Left hindlimb (tissue), 1 donor: ENCODE measurements at regions not wholly inside any gene's neighbourhood (a gene's known extent, or its start where the extent isn't known, plus 50 kb on each side); places are given as distances from the start of the nearest gene placed in this dataset.

Experiments used
- DNase-seq: peaks from one replicate; pipeline ENCODE4 v3.0.0-alpha.2; 2018

DNA sequence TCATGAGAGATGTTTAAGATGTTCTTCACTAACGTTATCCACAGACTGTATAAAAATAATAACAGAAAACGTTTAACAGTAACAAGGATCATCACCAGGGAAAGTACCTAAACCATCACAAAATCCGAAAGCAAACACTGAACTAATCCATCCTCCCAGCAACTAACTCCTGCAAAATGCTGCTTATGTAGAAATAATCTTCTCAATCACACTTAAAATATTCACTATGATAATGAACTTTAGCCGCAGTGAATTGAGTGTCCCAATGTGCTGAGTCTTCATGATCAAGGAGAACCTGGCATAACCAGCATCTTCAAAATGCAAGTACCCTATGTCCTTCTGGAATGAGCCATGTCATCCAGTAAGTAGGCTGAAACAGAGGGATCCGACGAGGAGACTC is 166.1 kb downstream of the LTN1 start:
- DNase-seq, result no peak

DNA sequence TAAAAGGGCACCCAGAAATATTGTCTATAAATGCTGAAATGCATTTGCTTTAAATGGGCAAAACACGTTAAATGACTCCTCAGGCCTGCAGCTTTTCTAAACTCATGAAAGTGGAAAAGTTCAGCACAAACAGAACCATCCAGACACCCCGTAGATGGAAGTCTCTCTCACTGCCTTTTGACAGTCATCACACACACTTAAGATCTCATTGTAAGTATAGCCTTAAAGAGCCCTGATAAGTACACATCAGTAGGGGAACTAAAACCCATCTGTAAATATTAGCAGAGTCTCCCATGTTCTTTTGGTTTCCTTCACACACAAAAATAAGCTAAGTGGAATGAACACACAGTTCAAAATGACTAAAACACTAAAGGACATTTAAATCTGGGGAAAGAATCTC is 166.7 kb downstream of the LTN1 start:
- no peak for DNase-seq

DNA sequence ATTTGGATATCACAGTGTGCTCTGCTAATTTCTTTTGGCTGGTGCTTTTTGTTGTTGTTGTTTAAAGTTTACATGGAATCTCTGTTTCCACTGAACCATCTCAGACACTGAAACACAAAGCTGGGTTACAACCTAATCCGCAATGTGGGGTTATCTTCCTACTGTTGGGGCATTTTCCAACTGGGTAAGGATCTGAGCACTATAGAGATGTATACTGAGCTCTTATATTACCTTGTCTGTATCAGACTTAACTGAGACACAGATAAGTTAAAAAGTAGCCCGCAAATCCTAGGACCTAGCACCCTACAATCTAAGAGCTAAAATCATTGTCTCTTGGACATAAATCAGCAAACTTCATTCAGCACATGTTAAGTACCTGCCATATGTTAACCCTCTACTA is 169.2 kb downstream of the LTN1 start:
- no peak for DNase-seq

- no peak for DNase-seq
These were observed 170.0 kb downstream of the LTN1 start for GRCh38 chr21:28822486-28823335.

DNA sequence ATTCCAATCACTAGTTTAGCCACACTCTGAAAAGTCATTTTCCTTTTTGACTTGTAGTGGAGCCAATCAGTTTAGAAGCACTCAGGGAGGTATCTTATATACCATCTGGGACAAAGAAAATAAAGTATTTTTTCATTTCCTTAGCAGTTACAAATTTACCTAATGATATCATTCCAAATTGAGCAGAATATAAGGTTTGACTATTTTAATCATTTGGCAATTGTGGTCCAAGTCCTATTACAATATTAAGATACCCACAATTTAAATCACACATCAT is 170.6 kb downstream of the LTN1 start:
- no peak for DNase-seq

DNA sequence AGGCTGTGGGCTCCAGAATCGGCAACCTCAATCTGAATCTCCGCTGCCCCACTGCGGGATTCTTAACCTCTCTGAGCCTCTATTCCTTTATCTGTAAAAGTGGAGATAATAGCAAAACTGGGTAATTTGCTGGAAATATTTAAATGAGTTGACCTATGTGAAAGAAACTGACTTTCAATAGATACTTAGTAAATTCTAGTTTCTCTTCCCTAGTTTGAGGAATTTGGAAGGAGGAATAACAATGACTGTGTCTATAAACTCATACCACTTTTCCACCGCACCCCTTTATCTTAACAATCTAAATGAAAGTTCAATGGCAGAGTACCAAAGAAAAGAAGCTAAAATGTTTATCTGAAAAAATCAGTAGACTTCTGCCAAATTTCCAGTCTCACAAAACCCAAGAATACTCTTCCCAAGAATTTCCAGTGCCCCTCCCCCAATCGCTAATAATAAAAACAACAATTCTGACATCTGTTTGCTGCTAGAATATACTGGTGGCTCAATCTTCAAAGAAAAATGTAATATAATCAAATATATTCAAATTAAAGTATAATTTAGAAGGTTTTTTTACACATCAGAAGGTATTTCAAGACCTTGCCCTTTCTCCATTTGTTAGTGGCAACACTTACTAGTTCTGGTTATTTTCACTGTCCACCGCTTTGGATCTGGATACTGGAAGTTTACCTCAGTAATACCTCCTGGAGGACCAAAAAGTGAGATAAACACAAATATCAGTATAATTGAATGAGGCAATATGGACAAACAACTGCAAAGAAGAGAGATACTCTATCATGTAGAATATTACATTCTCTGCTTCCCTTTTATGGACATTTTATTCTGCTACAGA is 171.2 kb downstream of the LTN1 start:
- DNase-seq, result no peak

DNA sequence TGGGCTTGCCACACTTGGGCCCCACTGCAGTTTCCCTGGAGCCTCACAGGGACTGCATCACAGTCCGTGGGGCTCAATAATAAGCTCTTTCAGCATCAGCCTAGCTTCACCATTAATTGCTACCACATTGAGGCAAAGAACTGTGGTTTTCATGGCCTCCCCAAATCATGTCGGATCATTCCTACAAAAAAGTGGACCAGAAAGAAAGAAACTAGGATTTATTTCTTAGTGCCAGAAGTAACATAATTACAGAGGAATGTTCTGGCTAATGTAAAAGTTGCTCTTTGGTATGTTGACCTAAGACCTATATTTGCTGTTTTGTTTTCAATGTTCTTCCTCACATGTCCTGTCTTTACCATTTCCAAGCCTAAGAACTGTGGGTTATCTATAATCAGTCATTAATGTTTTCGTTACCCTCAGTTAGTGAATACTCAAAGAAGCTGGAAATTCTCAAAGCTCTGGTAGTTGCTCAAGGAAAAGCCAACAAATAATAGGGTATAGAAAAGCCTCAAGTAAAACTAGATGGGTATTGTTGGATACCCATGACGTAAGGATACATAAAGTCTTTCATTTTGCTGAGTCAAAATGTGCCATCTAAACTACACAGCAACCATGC is 173.9 kb downstream of the LTN1 start:
- peak; percentile 49 for DNase-seq

DNA sequence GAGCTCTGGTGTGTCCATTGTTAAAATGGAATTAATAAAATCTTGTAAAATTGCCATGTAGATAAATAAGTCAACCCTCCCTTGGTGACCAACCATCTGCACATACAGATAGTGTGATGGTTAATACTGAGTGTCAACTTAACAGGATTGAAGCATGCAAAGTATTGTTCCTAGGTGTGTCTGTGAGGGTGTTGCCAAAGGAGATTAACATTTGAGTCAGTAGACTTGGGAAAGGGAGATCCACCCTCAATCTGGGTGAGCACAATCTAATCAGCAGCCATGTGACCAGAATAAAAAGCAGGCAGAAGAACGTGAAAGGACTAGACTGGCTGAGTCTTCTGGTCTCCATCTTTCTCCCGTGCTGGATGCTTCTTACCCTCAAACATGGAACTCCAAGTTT is 174.8 kb downstream of the LTN1 start:
- DNase-seq, result no peak

DNA sequence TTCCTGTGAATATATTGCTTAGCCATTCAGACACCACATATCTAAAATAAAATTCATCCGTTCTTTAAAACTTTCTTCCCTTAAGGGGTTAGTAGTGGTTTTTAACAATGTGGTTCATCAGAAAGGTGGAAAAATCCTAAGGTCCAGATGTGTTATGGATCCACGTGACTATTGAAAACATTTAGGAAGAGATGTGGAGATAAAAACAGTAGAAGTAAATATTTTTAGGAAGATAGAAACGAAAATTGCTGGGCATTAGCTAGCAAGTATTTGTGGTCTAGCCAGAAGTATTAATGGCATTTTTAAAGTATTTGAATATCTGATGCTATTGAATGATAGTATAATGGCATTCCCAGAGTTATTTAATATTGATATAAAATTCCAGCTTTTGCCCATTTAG is 180.8 kb downstream of the LTN1 start:
- no peak for DNase-seq

DNA sequence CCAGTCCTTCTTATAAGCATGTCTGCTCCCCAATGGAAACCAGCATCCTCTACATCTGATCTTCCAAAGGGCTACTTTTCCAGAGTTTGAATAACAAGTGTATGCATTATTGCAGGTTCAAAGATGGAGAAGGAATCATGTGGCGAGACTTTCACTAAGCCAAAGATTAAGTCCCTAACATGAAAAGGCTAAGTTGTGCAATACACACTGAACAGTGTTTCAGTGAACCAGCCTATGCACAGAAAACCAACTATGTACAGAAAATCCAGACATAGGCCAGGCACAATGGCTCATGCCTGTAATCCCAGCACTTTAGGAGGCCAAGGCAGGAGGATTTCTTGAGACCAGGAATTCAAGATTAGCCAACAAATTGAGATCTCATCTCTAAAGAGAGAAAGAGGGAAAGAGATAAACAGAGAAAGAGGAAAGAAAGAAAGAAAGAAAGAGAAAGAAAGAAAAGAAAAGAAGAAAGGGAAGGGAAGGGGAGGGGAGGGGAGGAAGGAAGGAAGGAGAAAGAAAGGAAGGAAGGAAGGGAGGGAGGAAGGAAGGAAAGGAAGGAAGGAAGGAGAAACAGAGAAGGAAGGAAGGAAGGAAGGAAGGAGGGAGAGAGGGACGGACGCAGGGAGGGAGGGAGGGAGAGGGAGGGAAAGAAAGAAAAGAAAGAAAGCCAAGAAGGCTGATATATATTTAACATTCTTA is 181.7 kb downstream of the LTN1 start:
- no peak for DNase-seq

DNA sequence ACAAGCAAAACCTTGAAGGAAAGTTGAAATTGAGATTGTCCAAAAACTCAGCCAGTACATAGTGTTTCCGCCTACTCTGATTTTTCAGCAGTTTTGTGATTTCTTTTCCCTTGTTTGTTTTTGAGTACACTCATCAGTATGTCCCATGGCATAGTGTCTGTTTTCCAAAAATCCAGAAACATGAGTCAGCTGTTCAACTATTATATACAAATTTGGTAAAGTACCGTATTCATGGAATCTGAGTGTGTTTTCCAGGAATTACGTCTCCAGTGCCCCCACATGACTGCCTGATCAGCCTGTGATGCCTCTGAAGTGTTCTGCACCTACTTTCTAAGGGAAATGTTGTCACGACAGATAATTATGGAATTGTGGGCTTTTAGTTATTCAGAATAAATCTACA is 186.8 kb downstream of the LTN1 start:
- no peak for DNase-seq

GRCh38 chr21:28804089-28804670 is 188.5 kb downstream of the LTN1 start:
- no peak for DNase-seq

DNA sequence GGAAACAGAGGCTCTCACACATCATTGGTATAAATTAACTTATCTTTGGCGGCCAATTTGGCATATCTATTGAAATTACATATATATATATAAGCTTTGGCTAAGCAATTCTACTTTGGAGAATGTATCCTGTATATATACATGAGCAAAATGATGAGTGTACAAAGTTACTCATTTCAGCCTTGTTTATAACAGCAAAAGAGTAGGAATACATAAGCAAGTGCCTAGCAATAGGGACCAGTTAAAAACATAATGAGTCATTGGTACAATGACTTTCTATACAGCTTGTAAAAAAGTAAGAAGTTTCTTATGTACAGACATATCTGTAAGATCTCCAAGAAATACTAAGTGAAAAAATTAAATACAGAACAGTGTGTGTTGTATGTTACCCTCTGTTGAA is 190.8 kb downstream of the LTN1 start:
- DNase-seq, result no peak

GRCh38 chr21:28799926-28800325 is 192.8 kb downstream of the LTN1 start:
- no peak for DNase-seq

DNA sequence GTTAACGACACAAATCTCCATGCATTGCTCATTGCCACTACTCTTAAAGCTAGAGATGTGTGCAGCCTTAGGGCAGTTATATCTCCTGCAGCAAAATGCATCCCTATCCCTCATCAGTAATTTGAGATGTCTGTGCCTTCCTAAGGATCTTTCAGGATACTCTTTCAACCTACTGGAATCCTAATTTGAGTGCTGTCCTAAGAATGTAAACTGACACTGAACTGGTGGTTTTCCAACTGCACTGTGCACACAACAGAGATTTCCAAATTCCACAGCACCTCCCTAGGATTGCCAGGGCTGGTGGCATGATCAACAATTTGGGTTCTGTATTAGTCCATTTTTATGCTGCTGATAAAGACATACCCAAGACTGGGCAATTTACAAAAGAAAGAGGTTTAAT is 193.9 kb downstream of the LTN1 start:
- DNase-seq, result no peak

DNA sequence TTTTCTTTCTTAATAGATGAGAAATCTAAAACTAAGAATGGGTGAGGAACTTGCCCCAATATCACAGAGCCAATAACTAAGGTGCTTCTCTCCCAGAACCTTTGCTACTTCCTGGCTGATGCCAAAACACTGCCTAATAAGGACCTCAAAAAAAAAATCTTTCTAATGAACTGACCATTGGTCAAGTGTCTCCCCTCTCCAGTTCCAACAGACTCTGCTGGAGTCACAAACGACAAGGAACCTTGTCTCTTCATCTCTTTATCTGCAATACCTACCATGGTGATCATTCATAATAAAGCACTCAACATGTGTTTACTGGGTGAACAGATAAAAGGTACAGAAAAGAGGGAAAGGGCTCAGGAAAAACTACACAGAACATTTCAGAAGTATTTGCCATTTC is 197.4 kb downstream of the LTN1 start:
- no peak for DNase-seq

- DNase-seq, result no peak
These were observed 198.3 kb downstream of the LTN1 start for GRCh38 chr21:28794371-28794851.

GRCh38 chr21:28793043-28793442 is 199.6 kb downstream of the LTN1 start:
- DNase-seq, result no peak

GRCh38 chr21:28791595-28792282 is 200.9 kb downstream of the LTN1 start:
- no peak for DNase-seq

GRCh38 chr21:28790335-28790734 is 202.3 kb downstream of the LTN1 start:
- DNase-seq, result no peak

DNA sequence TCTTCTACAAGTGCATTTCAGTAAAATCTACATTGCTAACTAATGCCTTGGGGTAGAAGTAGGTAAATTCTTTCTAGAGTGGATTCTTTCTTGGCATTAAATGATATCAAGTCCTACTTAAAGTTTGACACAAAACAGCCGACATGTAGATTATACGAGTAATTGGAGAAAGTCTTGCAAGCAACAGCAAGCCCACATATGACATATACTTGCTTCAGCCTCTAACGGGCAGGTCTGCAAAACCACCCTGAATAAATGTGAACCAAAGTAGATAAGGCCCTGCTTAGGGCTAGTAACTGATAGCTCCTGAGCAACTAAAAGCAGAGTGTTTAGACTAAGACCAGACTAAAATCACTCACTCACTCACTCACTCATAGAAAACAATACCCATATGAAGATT is 203.2 kb downstream of the LTN1 start:
- no peak for DNase-seq

GRCh38 chr21:28788030-28788429 is 204.6 kb downstream of the LTN1 start:
- DNase-seq, result no peak
